Medulla oblongata (tissue), 1 donor: ENCODE measurements at regions not wholly inside any gene's neighbourhood (a gene's known extent, or its start where the extent isn't known, plus 50 kb on each side); places are given as distances from the start of the nearest gene placed in this dataset.
A peak's percentile ranks its signal among the peaks of the same experiment; 100 is the strongest.
"Not testable (repeated sequence)": the region's sequence is repeated elsewhere in the genome, so short reads cannot be mapped to it uniquely, and the experiment has no call there.

Experiments
- DNase-seq: peaks from one replicate; pipeline ENCODE4 v3.0.0-alpha.2; 2015; ENCODE audit errors: extremely low spot score

DNA sequence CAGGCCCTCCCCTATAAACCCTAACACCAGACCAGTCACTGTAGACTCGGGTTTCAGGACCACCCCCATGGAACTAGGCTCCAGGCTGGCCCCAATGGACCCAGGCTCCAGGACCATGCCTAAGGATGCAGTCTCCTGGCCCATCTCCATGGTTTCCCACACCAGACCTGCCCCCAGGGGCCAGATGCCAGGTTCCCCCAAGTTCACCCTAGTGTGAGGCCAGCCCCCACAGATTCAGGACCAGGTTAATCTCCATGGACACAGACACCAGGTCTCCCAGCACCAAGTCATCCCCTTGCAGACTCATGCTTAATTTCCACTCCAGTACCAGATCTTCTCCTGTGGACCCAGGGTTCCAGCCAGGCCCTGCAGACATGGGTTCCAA lies 103.8 kb upstream of the LANCL2 start:
- DNase-seq = no peak

DNA sequence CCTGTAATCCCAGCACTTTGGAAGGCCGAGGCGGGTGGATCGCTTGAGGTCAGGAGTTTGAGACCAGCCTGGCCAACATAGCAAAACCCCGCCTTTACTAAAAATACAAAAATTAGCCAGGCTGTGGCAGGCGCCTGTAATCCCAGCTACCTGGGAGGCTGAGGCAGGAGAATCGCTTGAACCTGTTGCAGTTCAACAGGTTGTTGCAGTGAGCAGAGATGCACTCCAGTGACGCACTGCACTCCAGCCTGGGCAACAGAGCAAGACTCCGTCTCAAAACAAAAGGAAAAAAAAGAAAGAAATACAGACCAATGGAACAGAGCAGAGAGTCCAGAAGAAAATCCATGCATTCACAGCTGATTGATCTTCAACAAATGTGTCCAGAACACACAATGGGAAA lies 99.8 kb upstream of the LANCL2 start:
- DNase-seq = not testable (repeated sequence)

DNA sequence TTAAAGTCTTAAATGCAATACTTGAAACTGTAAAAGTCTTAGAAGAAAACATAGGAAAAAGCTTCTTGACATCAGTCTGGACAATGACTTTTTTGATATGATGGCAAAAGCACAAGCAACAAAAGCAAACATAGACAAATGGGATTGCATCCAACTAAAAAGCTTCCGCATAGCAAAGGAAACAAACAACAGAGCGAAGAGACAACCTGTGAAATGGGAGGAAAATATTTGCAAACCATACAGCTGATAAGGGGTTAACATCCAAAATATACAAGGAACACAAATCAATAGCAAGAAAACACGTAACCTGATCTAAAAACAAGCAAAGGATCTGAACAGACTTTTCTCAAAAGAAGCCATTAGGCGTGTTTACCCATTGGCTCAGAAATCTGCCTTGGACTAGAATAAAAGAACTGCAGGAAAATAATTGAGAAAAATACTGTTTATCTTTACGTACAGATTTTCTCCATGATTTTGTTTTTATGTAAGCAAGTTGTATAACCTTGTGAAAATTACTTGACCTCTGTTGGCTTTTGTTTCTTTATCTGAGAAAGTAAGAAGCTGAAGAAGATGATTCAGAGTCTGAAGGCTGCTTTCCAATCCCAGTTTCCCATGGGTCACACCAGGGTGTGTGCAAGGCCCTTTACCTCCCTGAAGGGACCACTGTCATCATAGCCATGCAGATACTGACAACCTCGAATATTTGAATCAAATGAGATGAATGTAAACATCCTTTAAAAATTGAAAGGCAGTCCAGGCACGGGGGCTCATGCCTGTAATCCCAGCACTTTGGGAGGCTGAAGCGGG lies 99.1 kb upstream of the LANCL2 start:
- DNase-seq = no peak

DNA sequence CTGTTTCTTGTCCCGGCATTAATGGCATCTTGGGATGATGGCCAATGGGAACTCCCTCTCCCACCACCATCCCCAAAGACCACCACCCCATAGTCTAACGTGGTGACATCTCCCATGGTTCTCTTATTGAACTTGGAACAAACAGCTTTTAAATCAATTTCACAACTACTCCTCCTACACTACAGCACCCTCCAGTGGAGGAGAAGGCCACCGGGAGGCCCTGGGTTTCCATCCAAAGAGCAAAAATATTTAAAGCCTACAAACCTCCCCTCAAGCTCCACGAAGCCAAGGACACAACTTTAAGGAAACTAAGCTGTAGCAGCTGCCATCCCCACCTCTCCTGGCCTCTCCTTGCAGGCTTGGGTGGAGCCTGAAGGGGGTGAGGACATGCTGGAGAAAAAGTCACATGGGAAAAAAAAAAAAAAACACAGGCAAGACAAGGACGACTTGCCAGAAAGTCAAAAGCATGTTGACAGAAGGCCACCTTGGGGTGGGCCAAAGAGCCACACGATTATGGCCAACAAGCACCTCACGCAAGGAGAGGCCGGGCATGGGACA lies 94.0 kb upstream of the LANCL2 start:
- DNase-seq = no peak

DNA sequence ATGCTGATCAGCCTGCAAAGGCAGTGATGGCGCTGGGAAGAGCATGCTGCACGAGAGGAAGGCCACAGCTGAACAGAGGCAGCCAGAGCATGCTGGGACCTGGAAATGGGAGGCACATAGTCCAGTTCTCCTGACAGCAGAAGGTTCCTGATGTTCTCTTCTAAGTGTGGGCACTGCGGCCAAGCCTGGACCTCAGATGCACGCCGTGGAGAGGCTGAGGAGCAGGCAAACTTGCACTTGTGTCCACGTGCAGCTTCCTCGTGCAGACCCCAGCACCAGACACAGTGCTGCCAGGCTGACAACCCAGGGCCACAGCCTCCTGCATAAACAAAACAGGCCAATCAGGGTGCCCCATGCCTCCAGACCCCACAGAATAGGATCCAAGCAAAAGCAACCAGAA lies 93.5 kb upstream of the LANCL2 start:
- DNase-seq = no peak

DNA sequence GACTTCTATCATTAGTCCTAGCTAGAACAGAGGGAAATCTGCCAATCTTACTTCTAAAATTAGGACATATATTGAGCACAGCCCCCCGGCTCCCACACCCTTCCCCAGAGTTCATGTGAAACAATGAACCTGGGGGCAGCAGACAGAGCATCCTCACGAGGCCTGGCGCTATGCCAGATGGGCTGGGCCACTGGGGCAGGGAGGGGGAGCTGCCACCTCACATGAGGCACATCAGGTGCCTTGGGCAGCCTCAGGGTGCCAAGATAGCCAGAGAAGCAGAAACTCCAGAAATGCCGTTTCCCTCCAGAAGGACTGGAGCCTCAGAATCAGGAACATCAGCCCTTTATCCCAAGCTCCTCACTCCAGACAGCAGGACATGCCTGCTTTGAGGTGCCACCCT lies 92.8 kb upstream of the LANCL2 start:
- no peak for DNase-seq

DNA sequence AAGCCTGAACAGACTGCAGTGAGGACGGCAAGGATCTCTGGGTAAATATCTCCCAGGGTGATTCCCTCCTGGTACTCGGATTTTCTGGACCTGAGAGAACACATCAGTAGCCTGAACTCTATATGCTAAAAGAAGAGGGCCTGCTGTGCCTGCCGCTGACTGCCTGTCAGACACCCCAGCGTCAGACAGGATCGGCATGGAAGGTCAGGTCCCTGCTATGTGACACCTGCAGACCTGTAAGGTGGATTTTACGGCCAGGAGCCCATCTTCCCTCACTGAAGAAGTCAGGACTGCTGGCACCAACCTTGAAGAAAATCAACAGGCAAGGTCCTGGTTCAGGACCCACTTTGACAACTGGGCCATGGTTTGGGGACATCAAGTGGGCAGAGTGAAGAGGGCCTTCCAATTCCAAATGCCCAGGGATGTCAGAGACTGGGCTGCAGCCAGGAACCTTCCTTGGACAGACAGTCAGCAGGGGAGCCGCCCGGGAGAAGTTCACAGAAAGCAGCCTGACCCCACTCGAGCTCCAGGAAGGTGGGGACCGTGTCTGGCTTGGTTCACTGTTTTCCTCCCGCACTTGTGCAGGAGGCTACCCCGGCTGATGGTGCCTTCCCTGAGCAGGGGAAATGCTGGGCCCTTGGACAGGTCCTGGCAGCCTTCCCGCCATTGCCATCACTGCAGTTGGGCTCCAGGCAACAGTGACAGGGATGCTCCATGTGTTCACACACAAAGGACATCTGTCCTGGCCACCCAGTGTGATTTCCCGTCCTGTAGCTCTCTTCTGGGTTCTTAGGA lies 91.8 kb upstream of the LANCL2 start:
- DNase-seq = no peak

DNA sequence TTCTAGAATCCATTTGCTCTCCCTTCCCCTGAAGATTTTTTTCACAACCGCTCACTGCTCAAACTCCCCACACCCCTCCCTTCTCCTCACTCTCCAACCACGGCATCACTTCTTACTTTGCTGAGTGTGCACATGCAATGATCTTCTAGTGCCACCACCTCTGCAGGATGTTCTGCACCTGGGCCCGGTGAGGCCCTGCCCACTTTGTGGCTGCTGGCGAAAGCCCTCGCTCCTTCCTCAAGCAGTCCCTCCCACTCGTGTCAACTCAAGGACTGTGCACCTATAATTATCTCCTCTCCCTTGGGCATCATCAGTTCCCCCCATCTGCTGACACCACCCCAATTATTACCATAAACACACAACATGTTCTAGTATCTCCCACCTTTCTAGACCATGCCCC lies 91.0 kb upstream of the LANCL2 start:
- no peak for DNase-seq

DNA sequence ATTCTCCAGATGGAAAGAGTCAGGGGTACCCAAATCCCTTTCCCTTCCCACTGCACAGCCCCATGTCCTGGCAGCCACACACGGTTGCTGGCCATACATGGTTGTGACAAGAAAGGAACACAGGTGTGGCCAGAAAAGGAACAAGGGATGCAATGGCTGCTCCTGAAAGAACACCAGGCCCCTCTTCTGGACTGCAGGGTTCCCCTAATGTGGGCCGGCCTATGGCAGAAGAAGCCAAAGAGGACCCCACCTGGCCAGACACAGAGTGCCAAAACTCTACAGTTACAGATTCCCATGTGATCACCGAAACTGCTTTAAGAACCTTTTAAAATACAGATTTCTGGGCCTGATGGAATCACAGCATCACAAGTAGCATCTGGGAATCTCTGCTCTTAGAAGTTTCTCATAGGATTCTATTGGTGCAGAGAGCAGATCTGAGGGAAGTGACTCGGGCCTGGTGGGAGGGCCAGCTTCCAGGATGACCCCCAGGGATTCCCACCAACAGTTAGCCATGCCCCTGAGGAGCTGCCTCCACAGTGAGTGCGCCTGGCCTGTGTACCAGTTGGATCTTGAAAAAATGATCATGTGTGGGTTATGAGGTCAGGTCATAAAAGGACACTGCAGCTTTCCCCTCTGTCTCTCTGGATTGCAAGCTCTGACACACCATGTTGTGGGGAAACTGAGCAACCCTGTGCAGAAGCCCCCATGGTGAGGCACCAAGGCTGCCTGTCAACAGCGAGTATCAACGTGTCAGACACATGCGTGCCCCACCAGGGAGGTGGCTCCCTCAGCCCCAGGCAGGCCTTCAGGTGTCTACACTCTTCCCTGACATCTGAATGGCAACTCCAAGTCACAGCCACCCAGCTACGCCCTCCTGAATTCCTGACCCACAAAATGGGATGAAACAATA lies 89.6 kb upstream of the LANCL2 start:
- DNase-seq = no peak

DNA sequence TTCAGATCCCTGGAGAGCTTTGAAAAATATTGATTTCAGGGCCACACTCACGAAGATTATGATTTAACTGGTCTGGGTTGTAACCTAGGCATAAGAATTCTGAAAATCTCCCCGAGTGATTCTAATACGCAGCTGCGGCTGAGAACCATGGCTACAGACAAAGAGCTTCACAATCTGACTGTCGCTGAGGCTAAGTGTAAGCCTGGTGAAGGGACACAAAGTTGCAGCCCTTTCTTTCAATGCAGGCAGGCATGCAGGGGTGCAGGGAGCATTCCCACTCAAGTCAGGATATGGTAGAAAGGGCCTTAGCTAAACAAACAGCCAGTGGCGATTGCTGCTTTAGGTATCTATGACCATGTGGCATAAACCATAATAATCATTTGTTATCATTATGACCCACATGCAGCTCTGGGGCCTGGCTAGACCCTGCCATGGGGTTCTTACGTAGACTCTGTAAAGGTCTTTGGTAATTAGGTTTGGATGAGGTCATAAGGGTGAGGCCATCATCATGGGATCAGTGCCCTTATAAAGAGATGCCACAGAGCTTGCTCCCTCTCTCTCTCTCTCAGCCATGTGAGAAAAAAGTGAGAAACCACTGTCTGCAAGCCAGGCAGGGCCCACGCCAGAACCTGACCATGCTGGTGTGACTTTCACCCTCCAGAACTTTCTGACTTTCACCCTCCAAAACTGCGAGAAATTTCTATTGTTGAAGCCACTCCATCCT lies 88.4 kb upstream of the LANCL2 start:
- no peak for DNase-seq

DNA sequence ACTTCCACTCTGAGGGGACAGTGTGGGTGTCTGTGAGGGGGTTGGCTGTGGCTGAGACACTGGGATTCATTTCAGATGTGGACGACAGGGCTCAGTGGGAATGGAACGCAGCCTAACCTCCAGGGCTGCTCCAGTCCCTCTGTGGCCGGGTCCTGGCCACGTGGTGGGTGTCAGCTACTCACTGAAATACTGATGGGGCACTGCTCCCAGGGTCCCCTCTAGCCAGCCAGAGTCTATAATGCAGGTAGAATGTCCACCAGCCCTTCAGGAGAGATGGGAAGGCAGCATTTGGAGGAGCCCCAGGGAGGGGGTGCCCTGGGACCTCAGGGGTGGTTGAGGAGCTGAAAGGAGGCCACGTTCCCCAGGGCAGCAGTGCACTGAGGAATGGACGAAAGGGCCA lies 87.2 kb upstream of the LANCL2 start:
- DNase-seq = no peak

DNA sequence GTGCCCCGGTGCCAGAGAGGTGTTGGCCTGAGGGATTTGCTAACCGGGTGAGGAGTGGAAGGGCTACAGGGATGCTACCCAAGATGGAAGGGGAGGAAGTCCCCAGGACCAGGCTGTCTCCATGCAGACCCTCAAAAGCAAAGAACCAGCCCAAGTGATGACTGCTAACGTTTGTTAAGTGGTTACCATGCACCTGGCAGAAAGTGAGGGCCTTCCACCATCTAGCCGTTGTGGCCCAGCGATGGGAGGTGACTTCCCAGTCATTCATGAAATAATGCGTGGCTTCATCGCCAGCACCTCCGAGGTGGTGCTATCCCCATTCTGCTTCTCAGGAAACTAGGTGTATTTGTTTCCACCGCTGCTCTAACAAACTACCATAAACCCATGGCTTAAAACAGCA lies 86.8 kb upstream of the LANCL2 start:
- DNase-seq = no peak

DNA sequence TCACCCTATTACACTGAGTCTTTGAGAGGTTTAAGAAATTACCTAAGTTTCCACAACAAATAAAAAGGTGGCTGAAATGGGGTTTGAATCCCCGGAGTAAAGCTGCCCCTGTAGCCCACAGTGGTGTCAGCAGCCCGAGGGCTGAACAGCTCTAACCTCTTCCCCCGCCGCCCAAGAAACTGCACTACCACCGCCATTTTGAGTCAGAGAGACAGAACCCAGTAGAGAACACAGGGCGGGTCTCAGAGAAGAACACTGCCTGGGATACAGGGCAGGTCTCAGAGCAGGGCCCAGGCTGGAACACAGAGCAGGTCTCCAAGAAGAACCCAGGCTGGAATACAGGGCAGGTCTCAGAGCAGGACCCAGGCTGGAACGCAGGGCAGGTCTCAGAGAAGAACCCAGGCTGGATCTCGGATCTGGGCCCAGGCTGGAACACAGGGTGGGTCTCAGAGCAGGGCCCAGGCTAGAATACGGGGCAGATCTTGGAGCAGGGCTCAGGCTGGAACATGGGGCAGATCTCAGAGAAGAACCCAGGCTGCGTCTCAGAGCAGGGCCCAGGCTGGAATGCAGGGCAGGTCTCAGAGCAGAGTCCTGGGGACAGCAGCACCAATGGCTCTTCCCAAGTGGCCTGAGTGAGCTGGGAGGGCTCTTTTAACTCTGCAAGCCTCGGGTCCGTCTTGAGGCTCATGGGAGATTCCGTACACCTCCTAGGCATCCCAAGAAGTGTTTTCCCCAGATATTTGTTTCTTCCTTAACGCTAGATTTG lies 85.9 kb upstream of the LANCL2 start:
- no peak for DNase-seq

DNA sequence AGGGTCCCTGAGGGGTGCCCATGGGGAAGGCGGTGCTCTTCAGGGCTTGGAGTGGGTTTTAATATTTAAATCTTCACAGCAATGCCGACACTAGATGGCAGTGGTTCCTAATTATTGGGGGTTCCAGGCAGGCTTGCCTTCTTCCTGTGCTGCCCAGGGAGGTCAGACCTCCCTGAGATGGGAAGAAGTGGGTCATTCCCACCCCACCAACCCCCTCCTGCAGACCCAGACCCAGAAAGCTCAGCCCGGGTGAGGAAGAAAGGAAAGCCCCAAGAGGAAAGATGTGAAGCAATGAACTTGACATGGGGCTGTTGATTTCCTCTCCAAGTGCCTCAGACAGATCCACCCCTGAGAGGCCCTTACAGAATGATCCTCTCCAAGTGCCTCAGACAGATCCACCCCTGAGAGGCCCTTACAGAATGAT lies 85.1 kb upstream of the LANCL2 start:
- peak; percentile 85 for DNase-seq

DNA sequence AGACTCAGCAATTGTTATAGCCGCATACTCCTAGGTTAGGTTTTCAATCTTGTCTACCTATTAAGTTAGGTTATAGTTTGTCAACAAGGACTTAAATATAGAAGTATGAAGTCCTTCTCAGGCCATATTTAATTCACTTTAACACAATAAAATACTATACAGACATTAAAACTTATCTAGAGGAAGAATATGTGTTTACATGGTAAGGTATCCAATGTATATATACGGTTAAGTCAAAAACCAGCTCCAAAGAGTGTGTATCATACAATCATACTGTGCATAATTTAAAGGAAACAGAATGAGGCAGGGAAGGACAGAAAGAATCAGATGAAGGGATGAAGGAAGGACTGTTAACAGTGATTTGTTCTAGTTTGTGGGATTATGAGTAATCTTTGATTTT lies 79.5 kb upstream of the LANCL2 start:
- no peak for DNase-seq

DNA sequence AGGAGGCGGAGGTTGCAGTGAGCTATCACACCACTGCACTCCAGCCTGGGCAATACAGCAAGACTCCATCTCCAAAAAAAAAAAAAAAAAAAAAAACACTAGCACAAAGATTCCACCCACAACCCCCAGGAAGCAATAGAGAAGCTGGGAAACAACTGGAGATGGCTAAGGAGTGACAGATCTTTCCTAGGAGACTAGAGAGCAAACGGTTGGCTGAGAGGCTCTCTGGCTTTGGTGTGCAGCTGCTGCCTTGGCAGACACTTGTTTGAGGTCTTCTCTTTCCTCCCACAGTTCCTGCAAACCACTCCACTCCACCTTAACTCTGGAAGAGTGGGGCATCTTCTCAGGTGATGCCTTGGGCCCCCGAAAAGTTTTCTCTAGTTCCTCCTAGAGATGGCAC lies 78.5 kb upstream of the LANCL2 start:
- DNase-seq = no peak

DNA sequence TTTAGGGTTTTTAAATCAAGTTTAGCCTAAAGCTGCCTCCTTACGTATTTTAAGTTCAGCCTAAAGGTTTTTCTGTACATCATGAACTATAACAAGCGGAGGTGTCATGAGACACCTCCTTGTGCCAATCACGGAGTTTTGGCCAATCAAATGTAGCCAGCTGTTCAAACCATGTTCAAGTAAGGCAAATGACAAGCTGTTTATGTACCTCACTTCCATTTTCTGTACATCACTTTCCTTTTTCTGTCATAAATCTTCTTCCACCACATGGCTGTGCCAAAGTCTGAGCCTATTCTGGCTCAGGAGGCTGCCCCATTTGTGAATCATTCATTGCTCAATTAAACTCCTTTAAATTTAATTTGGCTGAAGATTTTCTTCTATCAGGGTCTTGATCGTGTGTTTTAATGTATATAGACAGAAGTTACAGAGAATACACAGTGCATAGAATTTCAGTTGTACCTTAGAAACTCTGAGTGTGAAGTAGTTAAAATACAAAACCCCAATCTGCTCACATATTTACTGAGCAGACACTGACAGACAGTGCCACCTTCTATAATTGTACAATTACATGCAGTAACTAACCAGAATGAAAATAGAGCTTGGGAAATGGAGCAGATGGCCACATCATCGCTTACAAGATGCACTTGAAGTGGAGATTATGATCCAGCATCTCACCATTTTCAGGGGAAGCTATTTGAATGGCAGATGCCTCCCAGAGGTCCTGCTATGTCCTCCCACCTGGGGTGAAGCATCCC lies 76.9 kb upstream of the LANCL2 start:
- no peak for DNase-seq

DNA sequence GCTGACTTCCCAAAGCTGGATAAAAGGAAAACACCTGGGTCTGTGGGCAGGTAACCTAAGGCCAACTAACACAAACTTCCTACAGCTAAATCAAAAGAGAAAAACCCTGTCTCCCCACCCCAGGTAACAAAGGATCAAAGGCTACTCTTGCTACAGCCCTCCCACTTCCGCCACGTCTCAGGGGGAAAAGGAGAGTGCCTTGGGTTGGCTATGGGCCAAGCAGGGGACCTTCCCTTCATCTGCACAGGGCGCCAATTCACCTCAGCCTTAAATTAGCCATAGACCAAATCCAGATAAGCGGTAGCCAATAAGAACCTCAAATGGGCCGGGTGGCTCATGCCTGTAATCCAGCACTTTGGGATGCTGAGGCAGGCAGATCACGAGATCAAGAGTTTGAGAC lies 69.1 kb upstream of the LANCL2 start:
- no peak for DNase-seq

DNA sequence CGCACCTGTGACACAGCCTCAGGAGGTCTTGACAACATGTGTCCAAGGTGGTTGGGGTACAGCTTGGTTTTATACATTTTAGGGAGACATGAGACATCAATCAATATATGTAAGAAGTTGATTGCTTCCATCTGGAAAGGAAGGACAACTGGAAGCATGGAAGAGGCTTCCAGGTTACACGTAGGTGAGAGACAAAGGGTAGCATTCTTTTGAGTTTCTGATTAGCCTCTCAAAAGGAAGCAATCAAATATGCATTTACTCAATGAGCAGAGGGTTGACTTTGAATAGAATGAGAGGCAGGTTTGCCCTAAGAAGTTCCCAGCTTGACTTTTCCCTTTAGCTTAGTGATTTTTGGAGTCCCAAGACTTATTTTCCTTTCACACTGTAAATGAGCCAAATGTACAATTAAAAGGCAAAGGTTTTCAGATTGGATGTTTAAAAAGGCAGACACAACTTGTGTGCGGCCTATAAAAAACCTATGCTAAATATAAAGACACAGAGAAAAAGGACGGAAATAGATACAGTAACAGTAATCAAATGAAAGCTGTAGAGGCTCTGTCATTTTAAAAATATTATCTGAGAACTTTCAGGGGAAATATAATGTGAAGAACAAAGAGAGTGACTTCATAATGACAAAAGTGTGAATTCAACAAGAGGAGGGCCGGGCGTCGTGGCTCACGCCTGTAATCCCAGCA lies 65.7 kb upstream of the LANCL2 start:
- no peak for DNase-seq
